ENCODE measurements at regions not wholly inside any gene's neighbourhood (a gene's known extent, or its start where the extent isn't known, plus 50 kb on each side); places are given as distances from the start of the nearest gene placed in this dataset.

DNA sequence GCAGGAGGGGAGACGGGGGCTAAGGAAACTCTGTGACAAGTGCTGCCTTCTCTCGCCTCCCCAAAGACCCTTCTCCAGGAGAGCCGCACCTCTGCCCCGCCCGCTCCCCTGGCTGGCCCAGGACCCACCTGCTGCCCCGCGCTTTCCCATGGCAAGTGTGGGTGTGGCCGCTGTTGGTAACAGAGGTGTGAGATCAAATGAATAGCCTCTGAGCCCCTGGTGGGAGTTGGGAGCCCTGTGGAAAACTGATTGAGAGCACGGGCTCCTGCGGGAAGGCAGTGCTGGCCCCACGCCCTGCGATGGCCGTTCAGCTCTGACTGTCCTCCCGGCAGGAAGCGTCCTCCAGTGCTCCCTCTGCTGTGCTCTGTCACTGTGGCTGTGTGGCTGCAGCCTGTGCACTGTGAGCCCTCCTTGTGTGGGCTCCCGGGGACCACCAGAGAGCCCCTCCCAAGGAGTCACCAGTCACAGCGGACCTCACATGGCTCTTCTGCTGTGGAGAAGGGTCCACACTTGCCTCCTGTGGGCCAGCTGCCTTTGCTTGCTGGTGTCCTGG, 1275.9 kb downstream of the BRD1 start:
- Histone ChIP-seq H3K4me3 (no peak overlapping the region), H3K27ac (no peak overlapping the region)
- no peak for DNase-seq (ENCODE audit: low spot score)
- TF ChIP-seq, protein P1, sequence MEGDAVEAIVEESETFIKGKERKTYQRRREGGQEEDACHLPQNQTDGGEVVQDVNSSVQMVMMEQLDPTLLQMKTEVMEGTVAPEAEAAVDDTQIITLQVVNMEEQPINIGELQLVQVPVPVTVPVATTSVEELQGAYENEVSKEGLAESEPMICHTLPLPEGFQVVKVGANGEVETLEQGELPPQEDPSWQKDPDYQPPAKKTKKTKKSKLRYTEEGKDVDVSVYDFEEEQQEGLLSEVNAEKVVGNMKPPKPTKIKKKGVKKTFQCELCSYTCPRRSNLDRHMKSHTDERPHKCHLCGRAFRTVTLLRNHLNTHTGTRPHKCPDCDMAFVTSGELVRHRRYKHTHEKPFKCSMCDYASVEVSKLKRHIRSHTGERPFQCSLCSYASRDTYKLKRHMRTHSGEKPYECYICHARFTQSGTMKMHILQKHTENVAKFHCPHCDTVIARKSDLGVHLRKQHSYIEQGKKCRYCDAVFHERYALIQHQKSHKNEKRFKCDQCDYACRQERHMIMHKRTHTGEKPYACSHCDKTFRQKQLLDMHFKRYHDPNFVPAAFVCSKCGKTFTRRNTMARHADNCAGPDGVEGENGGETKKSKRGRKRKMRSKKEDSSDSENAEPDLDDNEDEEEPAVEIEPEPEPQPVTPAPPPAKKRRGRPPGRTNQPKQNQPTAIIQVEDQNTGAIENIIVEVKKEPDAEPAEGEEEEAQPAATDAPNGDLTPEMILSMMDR (IDR thresholded peaks at IDR 0.05) = no peak

GRCh38 chr22:48551061-48551460, 1276.6 kb downstream of the BRD1 start:
- DNase-seq (ENCODE audit: low spot score) = no peak
- Histone ChIP-seq H3K4me3 (no peak overlapping the region), H3K27ac (no peak overlapping the region)
- TF ChIP-seq, protein P1 (IDR thresholded peaks at IDR 0.05) = no peak

GRCh38 chr22:48548391-48548790, 1279.3 kb downstream of the BRD1 start:
- TF ChIP-seq, protein P1 (IDR thresholded peaks at IDR 0.05) = no peak
- no peak overlapping the region for H3K4me3 ChIP-seq
- no peak for DNase-seq (ENCODE audit: low spot score)

DNA sequence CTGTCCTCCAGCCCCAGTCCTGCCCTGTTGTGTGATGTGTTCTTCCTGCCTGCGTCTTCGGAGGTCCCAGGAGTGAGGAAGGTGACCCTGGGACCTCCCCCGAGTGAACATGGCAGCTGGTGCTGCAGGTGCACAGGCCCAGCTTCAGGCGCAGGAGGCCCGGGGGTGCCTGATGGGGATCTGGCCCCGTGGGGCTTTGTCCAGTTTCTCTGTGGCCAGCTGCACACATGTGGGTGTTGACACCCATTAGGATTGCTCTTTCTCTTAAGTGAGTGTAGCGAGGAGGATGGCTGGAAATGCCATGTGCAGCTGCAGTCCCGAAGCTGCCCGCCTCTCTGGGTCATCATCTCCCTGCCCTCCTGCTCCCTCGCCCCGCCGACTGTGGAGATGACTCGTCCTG, 1279.7 kb downstream of the BRD1 start:
- DNase-seq (ENCODE audit: low spot score) = no peak
- no peak overlapping the region for H3K4me3 ChIP-seq
- TF ChIP-seq, protein P1 (IDR thresholded peaks at IDR 0.05) = no peak
- no peak overlapping the region for H3K27ac ChIP-seq

More at GRCh38 chr22:48548391-48548790, 1279.3 kb downstream of the BRD1 start:
- no peak overlapping the region for H3K27ac ChIP-seq

GRCh38 chr22:48546653-48547424, 1280.8 kb downstream of the BRD1 start:
- Histone ChIP-seq H3K4me3 (no peak overlapping the region), H3K27ac (no peak overlapping the region)
- TF ChIP-seq, protein P1 (IDR thresholded peaks at IDR 0.05) = no peak
- no peak for DNase-seq (ENCODE audit: low spot score)

DNA sequence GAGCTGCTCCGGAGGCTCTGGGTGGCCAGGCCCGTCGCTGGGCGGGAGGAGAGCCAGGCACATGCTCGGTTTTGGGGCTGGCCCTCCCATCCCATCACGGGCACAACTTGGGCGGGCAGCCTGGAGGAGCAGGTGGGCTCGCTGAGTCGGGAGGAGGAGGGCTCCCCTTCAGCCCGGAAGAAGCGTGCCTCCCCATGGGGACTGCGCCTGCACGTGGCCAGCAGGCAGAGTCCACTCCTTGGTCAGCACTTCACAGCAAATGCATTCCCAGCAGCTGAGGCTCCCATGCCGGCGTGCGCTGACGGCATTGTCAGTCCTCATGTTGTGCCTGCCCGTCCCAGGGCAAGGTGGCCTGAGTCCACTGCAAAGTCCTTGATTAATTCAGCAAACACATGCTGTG, 1281.7 kb downstream of the BRD1 start:
- no peak for DNase-seq (ENCODE audit: low spot score)
- Histone ChIP-seq H3K4me3 (no peak overlapping the region), H3K27ac (no peak overlapping the region)
- TF ChIP-seq, protein P1 (IDR thresholded peaks at IDR 0.05) = no peak
